ENCODE measurements at regions not wholly inside any gene's neighbourhood (a gene's known extent, or its start where the extent isn't known, plus 50 kb on each side); places are given as distances from the start of the nearest gene placed in this dataset.
A peak's percentile ranks its signal among the peaks of the same experiment; 100 is the strongest.
"Not testable (repeated sequence)": the region's sequence is repeated elsewhere in the genome, so short reads cannot be mapped to it uniquely, and the experiment has no call there.

DNA sequence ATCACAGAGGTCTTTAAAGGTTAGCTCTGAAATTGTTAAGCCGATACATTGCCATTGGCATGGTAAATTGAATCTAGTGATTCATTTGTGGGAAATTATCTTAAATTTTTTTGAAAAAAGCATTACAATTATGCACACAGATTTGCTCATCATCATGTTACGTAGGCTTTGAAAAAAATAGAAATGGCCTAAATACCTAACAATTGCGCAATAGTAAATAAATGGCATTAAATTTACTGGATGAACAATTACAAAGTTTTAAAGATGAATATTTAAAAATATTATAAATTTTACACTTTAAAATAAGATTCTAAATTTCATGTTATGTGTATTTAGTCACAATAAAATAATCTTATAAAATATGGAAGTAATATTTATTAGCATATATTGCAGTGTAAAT is 171.3 kb downstream of the RPRM start:
- no peak for DNase-seq (ENCODE audit: low read depth in 2 of 2)

DNA sequence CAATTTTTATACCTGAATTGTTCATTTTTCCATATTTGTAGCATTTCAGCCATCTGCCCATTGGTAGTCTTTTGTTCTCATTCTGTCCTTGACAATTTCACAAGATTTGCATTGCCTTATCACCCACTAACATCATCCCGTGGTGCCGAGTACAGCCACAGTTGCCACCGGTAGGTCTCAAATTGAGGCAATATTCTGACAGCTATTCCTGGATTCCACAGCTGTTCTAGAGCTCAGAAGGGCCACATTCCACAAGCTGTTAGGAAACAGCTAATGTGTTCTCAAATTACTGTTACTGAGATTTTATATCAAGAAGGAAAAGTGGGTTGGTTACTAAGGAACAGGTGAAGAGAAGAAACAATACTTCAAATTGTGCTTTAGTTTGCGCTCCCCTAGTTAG is 178.8 kb downstream of the RPRM start:
- DNase-seq (ENCODE audit: low read depth in 2 of 2) = no peak

DNA sequence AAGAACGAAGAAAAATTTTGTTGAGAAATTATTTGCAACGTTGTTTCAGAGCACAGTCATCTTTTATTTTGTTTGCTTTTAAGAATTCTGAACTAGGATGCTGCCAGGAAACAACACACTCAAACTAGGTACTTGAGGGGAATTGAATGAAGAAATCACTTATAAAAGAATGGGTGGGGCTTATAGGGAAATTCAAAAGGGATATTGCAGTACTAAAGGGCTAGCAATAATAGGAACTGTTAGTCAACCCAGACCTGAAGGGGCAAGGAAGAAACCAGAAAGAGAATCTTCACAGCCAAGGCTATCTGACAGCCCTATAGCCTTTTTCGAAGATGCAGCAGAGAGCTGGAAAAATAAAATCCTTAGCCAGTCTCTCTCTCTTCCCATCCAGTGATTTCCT is 179.3 kb downstream of the RPRM start:
- DNase-seq (ENCODE audit: low read depth in 2 of 2) = no peak

DNA sequence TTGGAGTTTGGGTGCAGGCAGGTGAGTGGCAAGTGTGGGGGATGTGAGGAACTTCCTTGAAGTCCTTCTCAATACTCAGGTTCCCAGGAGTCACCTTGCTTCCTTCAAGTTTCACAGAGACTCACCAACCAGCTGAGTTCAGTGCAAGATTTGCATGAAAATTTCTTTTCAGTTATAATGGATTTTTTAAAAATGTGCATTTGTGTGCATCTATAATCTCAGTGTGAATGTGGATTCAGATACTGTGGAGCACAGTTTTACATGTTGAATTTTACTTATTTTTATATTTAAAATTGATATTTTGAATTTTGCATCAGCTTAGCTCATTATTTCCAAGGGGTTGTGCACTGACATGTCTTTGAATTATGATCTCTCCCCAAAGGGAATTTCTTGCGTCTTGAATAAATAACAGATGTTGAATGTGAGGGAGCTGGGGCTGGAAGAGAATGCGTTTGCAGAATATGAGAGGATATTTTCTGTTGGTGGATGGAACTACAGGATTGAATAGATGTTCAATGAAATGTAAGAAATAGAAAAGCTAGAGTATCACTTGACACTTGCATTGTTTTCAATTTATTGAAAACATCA is 184.3 kb downstream of the RPRM start:
- DNase-seq (ENCODE audit: low read depth in 2 of 2) = no peak

DNA sequence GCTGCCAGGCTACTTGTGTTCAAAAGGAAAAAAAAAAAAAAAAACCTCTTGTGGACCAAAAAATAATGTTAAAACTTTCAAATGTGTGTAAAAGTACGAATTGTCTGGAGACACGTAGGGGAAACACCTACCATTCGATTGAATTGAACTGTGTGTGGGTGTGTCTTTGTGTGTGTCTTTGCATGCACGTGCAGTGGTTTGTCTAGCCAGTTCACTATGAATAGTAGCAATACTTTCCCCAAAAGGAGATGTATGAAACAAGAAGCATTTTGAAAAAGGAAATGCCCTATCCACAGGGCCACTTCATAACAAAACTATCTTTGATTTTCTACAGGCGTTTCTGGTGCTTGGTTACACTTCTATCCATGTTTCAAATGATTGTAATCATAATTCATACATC is 186.8 kb downstream of the RPRM start:
- DNase-seq (ENCODE audit: low read depth in 2 of 2) = no peak

DNA sequence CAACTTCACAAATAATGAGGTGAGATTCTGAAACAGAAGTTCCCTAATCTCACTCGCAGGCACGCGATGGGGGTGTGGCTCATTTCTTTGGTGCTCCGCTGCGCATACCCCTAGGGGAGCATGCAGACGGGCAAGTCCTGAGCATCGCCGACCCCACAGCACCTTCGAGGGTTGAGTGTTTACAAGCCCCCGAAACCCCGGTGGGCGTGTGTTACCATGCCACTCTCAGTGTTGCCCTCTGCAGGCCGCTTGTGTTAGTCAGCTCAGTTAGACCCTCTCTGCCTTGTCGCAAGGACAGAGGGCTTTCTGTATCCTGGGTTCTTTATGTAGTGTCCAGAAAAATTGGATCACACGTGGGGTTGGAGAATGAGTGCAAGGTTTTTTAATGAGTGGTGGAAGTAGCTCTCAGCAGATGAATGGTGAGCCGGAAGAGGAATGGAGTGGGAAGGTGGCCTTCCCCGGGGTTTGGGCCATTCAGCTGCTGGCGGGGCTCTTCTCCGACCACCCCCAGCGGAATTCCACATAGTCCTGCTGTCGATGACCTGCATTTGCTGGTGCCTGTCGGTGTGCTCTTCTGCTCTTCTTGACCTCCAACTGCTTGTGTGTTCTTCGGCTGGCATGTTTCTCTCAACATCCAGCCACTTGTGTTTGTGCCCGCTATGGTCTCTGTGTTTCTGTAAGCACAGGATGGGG is 191.3 kb downstream of the RPRM start:
- peak in 1 of 2 donors; percentile 2 for DNase-seq (ENCODE audit: low read depth in 2 of 2)

DNA sequence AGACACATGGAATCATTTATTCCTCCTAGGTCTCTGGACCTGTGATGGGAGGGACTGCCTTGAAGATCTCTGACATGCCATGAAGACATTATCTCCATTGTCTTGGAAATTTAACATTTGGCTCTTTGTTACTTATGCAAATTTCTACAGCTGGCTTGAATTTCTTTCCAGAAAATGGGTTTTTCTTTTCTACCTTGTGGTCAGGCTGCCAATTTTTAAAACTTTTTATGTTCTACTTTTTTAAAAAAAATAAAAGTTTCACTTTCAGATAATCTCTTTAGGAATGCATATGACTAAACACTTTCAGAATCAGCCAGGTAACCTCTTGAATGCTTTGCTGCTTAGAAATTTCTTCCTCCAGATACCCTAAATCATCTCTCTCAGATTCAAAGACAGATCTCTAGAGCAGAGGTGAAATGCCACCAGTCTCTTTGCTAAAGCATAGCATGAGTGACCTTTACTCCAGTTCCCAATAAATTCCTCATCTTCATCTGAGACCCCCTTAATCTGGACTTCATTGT is 209.6 kb downstream of the RPRM start:
- no peak for DNase-seq (ENCODE audit: low read depth in 2 of 2)

DNA sequence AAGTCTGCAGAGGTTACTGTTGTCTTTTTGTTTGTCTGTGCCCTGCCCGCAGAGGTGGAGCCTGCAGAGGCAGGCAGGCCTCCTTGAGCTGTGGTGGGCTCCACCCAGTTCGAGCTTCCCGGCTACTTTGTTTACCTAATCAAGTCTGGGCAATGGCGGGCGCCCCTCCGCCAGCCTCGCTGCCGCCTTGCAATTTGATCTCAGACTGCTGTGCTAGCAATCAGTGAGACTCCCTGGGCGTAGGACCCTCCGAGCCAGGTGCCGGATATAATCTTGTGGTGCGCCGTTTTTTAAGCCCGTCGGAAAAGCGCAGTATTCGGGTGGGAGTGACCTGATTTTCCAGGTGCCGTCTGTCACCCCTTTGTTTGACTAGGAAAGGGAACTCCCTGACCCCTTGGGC is 221.7 kb downstream of the RPRM start:
- DNase-seq (ENCODE audit: low read depth in 2 of 2) = not testable (repeated sequence)

DNA sequence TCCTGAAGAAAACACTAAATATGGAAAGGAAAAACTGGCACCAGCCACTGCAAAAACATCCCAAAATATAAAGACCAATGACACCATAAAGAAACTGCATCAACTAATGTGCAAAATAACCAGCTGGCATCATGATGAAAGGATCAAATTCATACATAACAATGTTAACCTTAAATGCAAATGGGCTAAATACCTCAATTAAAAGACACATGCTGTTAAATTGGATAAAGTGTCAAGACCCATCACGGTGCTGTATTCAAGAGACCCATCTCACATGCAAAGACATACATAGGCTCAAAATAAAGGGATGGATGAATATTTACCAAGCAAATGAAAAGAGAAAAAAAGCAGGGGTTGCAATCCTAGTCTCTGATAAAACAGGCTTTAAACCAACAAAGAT is 231.9 kb downstream of the RPRM start:
- DNase-seq (ENCODE audit: low read depth in 2 of 2) = not testable (repeated sequence)

DNA sequence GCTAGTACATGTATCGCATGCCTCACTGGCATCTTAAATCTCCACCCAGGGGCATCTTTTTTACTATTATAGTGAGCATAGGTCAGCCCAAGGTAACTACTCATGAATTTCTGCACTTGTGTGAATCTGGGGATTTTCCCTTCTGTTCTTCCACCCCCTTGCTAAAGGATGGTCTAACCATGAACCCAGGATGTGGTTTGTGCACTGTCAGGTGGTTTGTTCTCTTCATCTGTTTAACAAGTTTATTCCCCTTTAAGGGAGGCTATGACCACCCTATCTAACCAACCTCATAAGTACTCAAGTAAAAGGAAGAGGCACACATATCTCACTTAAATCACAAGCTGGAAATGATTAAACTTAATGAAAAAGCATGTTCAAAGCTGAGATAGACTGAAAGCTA is 243.0 kb downstream of the RPRM start:
- DNase-seq (ENCODE audit: low read depth in 2 of 2) = no peak

DNA sequence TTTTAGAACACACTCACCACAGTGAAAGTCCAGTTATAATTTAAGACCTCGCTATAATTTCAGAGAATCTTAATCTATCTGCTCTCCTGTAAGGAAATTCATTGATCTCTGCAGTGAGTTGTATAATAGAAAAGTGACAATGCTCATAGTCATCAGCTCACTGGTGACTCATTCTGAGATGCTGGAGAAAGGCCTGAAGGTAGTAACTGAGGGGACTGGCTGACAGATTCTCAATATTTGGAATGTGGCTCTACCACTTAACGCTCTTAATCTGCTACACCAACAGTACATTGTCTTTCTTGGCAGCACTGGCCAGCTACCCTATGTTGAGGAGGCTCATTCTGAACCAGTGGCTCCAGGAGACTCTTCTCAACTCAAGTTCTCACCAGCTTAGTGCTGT is 246.1 kb downstream of the RPRM start:
- DNase-seq (ENCODE audit: low read depth in 2 of 2) = no peak

DNA sequence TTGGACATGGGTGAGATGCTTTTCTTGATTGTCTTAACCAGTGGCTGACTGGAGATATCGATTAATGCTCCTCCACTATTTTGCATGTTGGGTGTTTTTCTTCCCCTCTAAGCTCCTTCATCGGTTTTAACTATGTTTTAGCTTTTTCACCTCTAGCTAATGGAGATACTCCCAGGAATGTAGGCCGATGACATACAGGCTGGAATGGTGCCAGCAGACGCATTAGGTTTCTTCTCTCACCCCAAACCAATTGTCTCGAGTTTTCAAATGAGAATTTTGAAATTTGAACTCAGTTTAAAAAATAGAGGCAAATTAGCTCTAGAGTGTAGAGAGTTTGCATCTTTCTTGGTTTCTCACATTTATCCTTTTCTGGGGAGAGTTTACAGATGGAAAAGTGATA is 247.6 kb downstream of the RPRM start:
- DNase-seq (ENCODE audit: low read depth in 2 of 2) = no peak

DNA sequence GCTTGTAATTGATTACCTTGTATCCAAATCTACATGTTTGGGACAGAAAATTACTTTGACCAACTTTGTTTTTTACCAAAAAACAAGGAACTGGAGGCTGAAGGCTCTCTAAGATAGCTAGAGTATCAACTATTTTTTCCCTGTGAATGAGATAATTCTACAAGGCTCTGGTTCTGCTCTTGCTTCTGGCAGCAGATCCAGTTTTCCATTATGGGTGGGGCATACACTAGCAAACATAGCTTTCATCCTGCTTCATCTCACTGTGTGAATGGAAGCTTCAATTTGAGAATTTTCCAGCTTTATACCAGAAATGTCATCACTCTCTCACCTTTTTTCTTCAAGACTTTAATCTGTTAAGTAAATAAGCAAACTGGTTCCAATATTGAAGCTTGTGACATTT is 249.7 kb downstream of the RPRM start:
- no peak for DNase-seq (ENCODE audit: low read depth in 2 of 2)

DNA sequence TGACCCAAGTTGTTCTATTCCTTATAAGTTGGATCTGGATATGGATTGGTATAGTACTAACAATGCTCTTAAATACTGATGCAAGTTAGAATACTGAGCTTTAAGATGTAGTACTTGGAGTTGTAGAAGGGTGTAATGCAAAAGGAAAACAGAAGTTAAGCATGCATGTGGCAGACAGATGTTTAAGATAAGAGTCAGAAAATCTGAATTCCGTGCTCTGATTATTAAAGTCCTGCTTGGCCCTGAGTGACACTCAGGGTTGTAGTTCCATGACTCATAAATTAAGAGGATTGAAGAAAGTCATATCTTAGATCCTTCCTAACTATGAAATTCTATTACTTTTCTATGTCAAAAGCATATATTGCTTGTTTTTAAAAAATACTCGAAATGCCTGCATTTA is 250.6 kb downstream of the RPRM start:
- DNase-seq (ENCODE audit: low read depth in 2 of 2) = no peak

DNA sequence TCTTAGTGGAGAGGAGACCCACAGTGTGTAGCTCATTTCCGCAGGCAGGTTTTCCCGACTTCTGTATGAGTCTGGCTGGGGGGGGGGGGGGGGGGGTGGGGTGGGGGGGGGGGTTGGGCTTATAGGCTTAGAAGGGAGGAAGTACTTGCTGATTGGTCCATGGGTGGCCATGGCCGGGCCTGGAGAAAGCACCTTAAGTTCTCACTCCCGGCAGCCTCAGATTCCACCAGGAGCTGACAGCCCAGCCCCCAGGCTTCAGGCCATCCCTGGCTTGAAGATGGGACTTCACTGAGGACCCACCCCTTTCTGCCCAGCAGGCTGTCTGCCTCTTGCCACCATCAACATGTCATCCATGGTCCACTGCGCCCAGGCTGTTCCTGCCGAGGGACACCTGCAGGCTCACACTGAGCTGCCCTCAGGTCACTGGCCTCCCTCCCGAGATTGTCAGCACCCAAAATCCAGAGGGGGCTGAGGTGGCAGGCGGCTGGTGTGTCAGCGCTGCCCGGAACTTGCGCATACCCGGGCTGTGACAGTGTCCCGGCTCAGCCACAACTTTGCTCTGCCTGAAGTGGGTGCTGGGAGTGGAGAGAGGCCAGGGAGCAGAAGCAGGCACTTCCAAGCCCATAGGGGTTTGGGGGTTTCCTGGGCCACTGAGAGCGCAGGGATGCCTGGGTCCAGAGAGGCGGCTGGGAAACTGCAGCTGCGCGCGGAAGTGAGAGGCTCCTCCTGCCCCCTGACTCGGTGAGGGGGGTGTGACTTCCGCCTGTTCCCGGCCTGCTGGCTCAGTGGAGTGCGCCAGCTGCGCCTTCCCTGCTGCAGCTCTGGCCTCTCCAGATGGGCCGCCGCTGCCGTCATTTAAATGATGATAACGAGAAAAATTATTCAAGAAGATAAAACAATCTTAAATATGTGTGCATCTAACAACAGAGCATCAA is 256.1 kb downstream of the RPRM start:
- DNase-seq (ENCODE audit: low read depth in 2 of 2) = no peak

DNA sequence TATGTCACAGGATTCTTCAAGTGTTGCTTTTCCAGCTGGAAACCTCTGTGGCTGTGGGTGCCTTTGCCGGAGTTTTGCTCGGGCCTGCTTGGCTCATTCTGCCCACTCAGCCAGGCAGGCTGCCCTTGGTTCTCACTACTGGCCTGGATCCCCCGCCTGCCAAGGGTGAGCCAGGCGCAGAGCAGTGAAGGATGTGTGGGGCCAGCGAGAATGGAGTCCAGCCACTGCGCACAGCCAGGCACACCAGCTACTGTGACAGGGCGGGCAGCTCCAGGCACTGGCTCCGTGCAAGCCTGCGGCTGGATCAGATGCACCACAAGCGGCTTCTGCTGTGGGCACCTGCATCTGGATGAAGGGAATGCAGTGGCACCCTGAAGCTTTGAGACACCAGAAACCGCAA is 257.1 kb downstream of the RPRM start:
- no peak for DNase-seq (ENCODE audit: low read depth in 2 of 2)

DNA sequence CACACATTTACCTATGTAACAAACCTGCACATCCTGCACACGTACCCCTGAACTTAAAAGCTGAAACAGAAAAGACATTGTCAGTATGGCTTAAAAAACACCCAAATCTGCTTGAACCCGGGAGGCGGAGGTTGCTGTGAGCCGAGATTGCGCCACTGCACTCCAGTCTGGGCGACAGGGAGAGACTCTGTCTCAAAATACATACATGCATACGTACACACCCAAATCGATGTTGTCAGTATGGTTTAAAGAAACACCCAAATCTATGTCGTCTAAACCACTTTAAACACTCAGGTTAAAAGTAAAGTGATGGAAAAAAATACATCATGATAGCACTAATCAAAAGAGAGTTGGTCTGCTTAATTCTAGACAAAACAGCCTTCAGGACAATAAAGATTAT is 257.5 kb downstream of the RPRM start:
- no peak for DNase-seq (ENCODE audit: low read depth in 2 of 2)

DNA sequence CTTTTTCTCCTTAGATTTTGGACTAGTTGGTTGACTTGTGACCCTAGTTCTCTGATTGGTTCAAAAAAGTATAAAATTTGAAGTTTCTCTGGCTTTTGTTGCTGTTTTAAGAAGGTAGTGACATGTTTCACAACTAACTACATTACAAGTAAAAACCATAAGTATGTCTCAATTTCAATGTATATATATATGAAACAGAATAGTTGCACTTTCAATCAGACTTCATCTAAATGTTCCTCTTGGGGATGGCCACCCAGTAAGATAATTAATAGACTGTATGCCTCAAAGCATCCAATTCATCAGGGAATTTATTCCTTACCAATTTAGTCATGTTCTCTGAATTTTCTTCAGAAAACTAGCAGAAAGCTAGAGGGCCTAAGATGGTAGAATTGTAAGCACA is 259.7 kb downstream of the RPRM start:
- DNase-seq (ENCODE audit: low read depth in 2 of 2) = no peak

DNA sequence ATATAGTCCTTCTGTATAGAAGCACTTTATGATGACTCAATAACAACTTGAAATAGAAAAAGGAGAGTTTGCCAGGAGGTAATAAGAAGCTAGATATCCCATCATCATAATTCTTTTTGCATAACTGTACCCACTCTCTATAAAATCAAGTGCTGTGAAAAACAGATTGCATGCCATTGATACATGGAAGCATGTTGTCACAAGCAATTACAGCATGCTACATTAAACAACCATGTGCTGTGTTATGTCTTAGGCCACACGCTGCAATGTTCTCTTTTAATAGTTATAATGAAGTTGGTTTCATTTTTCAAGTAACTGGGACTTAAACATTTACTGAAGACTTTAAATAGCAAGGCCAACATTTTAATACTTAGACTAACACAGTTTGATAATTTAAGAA is 264.2 kb downstream of the RPRM start:
- no peak for DNase-seq (ENCODE audit: low read depth in 2 of 2)

DNA sequence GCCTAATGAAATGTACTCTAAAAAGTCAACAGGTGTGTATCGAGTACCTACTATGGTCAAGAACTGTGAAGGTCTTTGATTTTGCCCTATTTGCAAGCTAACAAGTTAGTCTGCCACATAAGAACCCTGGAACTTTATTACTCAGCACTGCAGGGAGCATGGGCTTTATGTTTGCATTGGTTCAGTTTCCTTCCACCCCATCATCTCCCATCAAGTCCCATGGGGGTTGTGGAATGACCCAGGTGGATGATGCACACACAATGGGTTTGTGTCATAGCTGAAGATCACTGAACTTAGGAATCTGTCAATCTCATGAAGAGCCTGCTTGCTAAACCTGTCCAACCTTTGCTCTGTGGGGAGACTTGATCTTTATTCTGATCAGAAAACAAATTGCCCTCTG is 265.5 kb downstream of the RPRM start:
- no peak for DNase-seq (ENCODE audit: low read depth in 2 of 2)

DNA sequence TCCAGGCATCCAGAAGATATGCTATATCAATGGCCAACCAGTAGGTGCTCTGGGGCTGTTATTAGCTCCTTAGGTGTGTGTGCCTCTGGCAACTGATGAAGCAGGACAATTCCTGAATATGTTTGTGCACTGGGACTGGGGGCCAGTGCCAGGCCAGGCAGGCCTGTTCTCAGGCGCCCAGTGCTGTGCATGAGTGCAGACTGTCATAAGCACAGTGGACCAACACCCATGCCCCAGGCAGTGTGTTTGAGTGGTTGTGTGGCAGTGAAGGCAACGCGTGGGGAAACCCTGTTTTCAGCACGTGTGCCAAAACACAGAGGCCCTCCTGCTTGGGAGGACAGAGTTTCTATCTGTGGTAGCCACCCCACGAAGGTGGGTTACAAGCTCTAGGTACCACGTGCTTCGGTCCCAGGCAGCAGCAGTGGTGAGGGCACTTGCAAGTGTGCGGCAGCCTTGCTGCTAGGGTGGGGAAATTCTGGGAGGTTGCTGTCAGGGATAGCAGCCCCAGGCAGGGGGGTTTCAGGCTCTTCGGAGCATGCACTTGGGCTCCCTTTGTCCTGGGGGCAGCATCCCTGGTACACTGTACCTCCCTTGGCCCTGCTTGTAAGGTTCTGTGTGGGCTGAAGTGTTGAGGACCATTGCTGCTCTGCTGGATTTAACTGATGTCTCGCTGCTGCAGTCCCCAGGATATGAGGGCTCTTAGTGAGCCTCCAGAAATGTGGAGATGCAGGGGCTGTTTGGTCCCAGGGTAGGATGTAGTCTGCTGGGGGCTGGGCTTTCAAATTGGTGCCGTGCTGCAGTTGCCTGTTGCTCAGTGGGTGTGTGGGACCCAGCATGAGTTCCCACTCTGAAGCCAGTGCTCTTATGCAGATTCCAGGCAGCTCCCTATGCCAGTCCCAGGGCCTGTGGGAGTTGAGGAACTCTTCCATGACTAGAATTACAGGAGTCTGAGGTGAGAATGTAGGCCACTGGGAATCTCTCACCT is 280.9 kb downstream of the RPRM start:
- DNase-seq (ENCODE audit: low read depth in 2 of 2) = no peak

Data from lung microvascular endothelial cell (primary cell).